NCI-H1092 (cell line): ENCODE measurements at regions not wholly inside any gene's neighbourhood (a gene's known extent, or its start where the extent isn't known, plus 50 kb on each side); places are given as distances from the start of the nearest gene placed in this dataset.

Experiments used
- DNase-seq: peaks from one replicate; lab custom pipeline; 2025; lab: John Stamatoyannopoulos, UW

DNA sequence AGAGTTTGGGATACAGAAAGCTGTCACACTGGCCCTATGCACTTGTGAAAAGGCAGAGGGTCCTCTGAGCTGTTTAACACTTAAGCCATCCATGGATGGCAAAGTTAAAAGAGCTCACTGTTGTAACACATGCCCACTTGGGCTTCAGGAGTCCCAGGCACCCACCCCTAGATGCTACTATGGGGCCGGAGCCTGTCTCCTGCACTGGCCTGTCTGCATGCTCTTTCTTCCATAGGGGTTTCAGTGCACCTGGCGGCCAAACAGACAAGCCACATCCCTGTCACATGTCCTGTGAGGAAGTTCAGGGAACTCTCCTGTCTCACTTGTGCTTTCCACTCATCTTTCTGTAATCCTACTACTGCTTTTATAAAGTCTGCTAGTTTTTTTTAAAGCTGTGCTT lies 2586.0 kb downstream of the PCDH7 start:
- DNase-seq: no peak

DNA sequence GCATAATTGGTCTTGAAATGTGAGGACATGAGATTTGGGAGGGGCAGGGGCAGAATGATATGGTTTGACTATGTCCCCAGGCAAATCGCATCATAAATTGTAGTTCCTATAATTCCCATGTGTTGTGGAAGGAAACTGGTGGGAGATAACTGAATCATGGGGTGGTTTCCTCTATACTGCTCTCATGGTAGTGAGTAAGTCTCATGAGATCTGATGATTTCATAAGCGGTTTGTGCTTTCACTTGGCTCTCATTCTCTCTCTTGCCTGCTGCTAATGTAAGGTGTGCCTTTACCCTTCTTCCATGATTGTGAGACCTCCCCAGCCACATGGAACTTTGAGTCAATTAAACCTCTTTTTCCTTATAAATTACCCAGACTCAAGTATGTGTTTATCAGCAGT lies 2595.9 kb downstream of the PCDH7 start:
- DNase-seq: no peak

GRCh38 chr4:33316578-33316977 lies 2596.4 kb downstream of the PCDH7 start:
- no peak for DNase-seq

- DNase-seq: no peak
Observed at GRCh38 chr4:33323393-33323792, 2603.2 kb downstream of the PCDH7 start.

- no peak for DNase-seq
Observed at GRCh38 chr4:33334416-33334815, 2614.2 kb downstream of the PCDH7 start.

DNA sequence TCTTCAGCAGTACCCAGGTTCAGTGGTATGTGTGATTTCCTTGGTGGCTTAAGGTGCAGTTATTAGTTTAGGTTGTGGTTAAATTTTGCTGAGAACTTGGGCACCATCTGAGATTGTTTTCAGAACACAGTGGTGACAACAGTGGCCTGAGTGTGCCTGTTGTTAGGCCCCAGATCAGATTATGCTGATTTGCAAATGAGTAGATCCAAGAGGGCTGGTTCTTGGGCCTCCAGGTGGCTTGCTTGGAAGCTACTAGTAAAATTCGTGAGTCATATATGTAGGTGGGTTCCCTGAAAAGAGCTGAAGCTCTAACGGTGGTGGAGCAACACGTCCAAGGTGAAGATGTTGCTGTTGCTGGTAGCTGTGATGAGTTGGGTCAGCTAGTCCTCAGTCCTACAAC lies 2619.6 kb downstream of the PCDH7 start:
- DNase-seq: no peak

DNA sequence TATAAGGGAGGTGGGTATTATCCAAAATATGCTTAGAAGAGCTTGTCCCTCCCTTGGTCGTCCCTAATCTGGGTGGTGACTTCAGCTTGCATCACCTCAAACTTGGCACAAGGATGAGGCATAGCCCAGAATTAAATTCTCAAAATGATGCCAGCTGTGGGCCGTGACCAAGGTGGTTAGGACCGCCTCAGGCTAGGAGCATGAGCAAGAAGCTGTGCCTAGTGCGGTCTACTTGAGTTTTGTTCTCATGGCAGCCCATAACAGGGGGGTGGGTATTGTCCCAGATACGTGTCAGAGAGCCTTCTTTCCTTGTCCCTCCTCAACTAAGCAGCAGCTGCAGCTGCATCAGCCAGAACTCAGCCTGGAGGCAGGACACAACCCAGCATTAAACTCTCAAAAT lies 2620.0 kb downstream of the PCDH7 start:
- DNase-seq: no peak

DNA sequence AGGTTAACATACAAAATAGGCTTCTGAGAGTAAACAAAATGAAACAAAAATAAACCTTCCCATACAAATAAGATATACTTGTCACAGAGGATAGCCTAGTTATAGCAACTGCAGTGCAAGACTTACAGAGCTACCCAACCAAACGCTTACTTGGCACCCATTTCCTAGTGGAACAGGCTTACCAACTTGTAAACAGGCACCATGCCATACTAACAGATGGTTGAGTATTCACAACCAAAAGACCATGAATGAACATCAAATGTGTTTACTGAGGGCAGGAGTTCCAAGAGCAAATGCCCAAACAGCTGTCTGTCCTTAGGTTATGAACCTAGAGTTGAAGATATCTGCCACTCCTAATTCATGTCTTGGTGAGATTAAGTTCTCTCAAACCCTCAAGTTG lies 2629.2 kb downstream of the PCDH7 start:
- no peak for DNase-seq

GRCh38 chr4:33357121-33357520 lies 2637.0 kb downstream of the PCDH7 start:
- DNase-seq: no peak

DNA sequence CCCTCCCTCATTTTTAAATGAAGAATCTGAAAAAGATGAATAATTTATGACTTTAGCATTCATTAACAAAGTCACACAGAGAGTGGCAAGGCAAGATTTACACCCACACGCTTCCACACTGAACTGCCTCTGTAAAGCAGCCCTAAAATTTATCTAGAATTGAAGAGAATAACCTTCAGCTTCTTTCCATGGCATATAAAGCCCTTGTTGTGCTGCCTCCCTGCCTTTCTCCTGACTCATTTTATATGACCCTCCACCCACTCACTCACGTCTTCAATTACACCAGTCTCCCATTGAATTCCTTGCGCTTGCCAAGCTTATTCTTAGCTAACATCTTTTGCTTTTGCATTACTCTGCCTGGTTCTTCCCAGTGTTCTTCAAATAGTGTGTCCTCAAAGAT lies 2649.3 kb downstream of the PCDH7 start:
- DNase-seq: no peak

DNA sequence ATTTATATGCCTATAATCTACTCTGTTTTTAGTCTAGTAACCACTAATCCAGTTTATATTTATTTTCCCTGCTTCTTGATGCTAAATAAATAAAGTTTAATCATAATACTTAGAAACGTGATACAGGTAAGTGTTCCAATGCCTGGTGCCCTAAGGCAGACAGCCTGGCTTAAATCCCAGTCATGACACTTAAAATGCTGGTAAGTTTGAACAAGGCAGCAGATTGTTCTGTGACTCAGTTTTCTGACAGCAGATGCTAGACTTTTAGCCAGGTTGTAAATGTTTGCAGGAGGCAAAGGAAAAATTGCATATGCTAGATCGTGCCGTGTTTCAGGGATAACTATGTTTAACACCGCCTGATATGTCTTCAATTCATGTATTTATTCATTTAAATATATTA lies 2661.6 kb downstream of the PCDH7 start:
- DNase-seq: peak; percentile 13

DNA sequence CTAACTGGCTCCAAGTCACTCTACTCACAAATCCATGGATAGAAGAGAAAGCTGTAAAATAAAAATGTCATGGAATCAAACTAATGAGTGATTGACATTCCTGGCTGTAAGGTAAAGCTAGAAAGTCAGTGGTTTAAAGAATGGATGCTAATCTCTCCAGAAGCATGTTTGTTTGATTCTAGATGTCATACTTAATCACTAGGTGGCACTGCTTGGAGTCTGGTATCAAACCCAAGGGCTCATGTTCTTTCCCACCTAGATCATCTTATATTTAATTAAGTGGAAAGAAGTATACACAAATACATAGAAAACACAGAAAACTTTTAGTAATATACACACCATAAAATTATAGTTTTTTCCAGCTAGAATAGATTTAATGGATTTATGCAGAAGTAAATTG lies 2666.6 kb downstream of the PCDH7 start:
- DNase-seq: no peak

GRCh38 chr4:33390976-33391375 lies 2670.8 kb downstream of the PCDH7 start:
- no peak for DNase-seq

DNA sequence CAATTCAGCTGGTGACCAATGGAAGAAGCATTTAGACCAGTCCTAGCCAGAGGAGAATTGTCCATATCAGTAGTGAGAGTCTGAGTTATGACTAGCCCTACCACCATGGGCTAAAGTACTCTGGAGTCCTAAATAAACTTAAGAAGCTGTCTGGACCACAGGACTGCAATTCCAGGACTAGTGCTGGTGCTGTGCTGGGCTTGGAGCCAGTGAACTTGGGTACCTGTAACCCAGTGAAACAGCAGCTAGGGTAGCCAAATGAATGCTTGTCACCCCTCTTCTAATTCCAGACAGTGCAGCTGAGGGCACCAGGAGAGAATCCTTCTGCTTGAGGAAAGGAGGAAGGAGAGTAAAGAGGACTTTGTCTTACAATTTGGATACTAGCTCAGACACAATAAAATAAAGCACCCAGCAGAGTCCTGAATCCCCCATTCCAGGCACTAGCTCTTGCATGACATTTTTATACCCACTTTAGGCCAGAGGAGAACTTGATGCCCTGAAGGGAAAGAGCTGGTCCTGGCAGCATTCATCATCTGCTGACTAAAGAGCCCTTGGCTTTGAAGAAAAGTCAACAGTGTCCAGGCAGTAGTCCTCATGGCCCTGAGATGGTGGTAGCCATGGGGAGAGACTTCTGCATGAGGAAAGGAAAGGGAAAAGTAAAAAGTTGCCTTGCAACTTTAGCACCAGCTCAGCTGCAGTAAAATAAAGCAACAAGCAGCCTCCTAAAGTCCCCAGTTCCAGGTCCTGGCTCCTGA lies 2675.7 kb downstream of the PCDH7 start:
- DNase-seq: no peak

GRCh38 chr4:33400504-33400903 lies 2680.3 kb downstream of the PCDH7 start:
- no peak for DNase-seq

GRCh38 chr4:33407496-33407895 lies 2687.3 kb downstream of the PCDH7 start:
- no peak for DNase-seq

- no peak for DNase-seq
Observed at GRCh38 chr4:33411182-33411581, 2691.0 kb downstream of the PCDH7 start.

DNA sequence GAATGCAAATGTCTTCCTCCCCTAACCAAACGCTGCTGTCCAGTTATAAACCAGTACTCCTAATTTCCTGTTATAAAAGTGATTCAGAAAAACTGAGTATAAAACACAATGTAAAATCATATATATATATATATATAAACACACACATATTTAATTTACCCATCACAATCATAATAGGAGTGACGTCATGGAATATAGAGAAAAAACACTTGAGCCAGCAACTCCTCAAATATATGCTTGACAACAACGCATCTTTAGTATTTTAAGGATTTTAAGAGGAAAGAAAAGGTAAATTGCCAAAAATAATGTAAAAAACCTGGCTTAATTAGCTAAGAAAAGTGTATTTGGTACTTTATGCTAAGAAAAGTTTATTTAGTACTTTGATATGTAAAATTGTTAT lies 2701.7 kb downstream of the PCDH7 start:
- DNase-seq: no peak

DNA sequence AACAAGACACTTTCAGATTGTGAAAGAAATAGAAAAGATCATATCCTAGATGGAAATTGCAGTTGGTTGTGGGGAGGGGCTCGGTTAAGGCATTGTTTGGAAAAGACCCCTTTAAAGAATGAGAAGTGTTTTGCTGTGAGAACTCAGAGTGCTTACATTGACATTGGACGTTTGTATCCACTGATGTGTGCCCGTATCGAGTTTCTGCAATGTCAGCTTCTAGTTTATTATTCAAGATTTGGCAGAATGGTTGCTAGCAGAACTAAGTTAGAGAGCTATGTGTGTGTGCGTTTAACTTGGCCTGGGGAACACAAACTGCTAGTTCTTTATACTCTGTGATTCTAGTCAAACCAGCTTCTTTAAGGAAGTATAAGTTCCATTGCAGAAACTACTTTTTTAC lies 2702.5 kb downstream of the PCDH7 start:
- no peak for DNase-seq

DNA sequence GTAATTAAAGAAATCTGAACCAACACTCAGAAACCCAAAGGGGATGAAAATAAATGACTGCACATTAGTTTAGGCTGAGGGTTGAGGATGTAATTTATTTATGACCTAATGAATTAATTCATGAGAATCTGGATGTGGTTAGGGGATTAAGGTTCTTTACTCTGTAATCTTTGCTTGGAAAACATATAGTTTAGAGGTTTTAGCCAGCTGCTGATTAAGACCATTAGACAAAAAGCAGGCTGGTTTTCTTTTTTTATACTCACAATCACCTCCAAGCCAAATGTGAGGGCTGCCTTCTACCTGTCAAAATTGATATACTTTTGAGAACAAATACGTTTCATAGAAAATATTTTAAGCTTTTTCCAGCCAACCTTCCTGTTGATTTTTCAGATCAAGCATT lies 2705.8 kb downstream of the PCDH7 start:
- DNase-seq: no peak

DNA sequence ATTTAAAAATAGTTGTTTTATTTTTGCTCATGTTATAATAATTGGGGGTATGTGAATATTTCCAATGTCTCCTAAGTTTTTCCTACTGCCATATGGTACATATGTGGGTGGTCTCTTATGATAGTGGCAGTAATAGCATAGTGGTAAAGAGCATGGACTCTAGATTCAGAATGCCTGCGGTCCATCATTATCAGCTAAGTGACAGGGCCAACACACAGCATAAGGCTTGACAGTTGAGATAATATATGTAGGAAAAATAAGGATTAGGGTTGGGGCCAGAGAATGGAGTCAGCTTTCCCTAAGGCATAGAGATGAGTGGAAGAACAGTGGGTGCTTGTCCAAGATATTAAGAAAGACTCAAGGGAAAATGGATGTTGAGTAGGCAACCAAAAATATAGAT lies 2707.5 kb downstream of the PCDH7 start:
- no peak for DNase-seq

- DNase-seq: no peak
Observed at GRCh38 chr4:33429971-33430370, 2709.8 kb downstream of the PCDH7 start.

- no peak for DNase-seq
Observed at GRCh38 chr4:33437406-33437805, 2717.2 kb downstream of the PCDH7 start.

DNA sequence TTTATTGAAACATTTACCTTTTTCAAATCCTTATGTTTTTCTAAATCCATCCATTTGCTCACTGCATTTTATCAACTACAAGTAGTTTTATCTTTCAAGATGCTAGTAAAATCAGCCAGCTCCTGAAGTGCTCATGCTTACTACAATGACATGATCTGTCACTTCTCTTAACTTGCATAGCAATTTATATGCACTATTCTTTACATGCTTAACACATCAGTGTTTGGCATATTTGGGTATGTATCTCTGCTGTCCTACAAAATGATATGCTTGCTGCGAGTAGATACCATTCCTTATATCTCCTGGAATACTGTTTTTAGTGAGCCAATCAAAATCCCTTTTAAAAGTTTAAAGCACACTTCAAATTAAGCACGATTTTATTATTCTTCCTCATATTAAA lies 2726.8 kb downstream of the PCDH7 start:
- no peak for DNase-seq

GRCh38 chr4:33448948-33449347 lies 2728.8 kb downstream of the PCDH7 start:
- no peak for DNase-seq
